ENCODE measurements at regions not wholly inside any gene's neighbourhood (a gene's known extent, or its start where the extent isn't known, plus 50 kb on each side); places are given as distances from the start of the nearest gene placed in this dataset.

DNA sequence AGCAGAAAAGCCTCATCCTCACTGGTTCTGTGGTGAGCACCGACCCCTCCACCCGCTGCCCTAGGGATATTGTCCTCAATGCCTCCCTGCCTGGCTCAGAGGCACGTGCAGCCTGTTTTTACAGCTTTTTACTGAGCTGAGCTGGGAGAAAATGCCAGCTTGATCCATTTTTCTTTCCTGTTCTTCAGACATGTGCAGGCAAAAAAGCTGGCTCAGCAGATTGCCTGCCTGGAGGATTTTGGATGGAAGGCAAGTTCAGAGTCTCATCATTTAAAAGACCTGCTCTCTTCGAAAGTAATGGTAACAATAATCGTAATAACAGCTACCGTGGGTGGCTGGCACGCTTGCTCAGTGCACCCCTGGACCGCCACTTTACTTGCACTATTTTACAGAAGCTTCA lies 135.0 kb upstream of the SMIM23 start:
- DNase-seq (ENCODE audit: low read depth) = no peak

DNA sequence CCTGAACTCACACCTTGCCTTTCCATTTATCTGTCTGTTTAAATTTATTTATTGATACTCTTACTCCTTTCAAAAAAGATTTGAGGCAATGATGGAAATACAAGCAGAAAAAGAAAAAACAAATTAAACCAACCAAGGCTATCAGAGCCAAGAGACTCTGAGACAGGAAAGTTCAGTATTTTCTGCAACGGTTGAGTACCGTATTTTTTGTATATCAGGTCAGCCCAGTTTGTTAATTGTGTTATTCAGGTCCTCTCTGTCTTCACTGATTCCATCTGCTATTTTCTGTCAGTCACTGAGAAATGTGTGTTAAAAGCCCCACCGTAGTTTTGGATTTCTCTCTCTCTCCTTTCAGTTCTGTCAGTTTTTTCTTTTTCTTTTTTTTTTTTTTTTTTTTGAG lies 134.5 kb upstream of the SMIM23 start:
- no peak for DNase-seq (ENCODE audit: low read depth)

DNA sequence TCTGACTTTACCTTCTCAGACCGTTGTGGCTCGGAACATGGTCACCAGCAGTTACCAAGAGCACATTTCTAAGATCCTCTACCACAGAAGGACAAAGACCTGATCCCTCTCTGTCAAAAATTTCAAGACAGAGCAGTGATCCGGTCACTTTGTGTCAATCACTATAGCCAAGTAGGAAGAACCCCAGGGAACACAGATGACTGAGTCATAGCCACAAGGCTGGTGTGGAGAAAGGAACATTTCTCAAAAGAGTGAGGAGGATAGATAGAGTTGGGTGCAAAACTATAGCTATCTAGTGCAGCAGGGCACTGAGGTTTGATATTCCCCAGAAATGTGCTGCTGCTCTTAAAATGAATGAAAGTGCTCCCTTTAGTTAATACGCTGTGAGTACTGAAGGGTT lies 130.7 kb upstream of the SMIM23 start:
- no peak for DNase-seq (ENCODE audit: low read depth)

DNA sequence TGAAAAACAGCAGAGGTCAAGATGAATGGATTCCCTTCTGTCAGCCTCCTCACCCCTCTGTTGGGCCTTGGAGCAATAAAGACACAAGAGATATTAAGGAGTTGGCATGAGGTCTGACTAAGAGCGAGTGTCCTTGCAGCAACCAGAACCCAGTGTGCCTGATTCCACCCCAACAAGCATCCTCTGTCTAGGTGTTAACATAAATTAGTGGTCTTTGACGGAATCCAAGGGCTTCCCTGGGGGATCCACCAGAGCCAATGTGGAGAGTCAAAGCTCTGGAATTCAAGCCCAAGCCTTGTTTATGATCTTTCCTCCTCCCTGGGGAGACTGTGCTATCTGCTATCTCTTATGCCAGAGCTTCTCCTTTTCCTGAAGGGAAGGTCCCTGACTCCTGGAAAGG lies 128.1 kb upstream of the SMIM23 start:
- DNase-seq (ENCODE audit: low read depth) = no peak

DNA sequence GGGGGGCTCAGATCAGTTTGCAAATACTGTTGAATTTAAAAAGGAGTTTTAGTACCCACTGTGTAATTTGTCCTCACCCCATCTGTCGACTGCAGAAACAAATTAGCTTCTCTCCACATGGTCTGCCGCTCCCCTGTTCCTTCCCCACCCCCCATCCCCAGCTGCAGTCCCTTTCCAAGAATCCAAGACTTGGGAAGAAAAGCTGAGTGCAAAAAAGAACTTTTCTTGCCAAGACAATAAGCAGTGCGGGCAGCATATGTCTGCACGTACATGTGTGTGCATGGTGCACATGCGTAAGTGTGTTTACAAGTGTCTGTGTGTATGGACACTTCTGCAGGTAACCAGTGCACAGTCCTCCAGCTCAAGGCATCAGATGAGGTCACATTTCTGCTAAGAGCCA lies 125.7 kb upstream of the SMIM23 start:
- no peak for DNase-seq (ENCODE audit: low read depth)

DNA sequence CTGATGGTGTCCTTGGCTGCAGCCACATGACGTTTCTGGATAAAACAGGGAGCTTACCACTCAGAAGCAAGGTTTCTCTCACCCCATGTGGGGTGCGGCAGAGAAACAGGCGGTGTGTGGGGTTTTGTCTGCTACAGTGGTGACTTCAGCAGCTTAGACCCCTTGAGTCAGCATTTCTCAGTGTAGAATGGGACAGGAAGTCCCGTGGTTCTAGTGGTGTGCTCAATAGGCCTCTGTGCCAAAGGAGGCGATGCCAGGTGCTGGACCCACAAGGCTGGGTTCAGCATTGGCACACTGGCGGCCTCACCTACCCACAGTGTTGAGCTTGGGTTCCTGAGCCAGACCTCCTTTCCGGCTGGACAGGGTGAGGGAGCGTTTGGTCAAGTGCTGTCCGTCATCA lies 125.2 kb upstream of the SMIM23 start:
- DNase-seq (ENCODE audit: low read depth) = no peak

DNA sequence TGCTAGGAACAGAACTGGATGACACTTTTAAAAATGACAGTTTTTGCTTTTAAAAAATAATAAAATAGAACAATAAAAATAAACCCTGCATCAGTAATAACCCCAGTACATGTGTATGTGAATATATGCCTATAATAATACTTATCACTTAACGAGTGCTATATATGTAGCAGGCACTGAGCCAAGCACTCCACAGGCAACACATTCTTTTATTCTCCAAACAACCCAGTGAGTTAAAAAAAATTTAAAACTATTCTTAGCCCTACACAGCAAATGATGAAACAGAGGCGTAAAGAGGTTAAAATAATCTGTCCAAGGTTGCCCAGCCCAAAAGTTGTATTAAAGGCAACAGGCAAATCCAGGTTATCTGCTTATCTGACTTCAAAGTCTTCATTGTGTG lies 124.5 kb upstream of the SMIM23 start:
- no peak for DNase-seq (ENCODE audit: low read depth)

DNA sequence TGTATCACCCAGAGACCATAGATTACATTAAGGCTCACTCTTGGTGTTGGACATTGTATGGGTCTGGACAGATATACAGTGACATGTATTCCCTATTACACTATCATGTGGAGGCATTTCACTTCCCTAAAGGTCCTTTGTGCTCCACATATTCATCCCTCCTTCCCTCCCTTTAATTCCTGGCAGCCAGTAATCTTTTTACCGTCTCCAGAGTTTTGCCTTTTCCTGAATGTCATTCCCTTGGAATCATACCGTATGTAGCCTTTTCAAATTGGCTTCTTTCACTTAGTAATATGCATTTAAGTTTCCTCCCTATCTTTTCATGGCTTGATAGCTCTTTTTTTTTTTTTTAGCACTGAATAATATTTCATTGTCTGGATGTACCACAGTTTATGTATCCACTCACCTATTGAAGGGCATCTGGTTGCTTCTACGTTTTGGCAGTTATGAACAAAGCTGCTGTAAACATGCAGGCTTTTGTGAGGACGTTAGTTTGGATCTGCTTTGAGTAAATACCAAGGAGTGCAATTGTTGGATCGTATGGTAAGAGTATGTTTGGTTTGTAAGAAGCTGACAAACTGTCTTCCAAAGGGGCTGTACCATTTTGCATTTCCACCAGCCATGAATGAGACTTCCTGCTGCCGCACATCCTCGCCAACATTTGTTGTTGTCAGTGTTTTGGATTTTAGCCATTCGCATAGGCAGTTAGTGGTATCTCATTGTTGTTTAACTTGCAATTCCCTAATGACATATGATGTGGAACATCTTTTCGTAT lies 122.1 kb upstream of the SMIM23 start:
- no peak for DNase-seq (ENCODE audit: low read depth)

DNA sequence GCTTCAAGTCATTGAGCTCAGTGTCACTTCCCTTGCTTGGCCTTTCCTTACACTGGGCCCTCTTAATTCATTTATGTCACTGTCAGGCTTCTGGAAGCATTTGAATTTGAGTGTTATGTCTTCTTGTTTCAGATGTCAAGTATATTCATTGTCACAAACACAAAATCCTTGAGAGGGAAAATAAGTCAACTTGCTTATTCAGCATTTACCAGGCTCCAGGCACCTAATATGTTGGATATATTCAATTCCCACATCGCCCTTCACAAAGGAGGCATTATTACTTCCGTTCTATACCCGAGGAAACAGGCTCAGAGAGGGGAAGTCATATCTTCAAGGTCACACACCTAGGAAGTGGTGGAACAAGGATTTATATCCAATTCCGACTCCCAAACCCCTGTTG lies 121.1 kb upstream of the SMIM23 start:
- DNase-seq (ENCODE audit: low read depth) = no peak

DNA sequence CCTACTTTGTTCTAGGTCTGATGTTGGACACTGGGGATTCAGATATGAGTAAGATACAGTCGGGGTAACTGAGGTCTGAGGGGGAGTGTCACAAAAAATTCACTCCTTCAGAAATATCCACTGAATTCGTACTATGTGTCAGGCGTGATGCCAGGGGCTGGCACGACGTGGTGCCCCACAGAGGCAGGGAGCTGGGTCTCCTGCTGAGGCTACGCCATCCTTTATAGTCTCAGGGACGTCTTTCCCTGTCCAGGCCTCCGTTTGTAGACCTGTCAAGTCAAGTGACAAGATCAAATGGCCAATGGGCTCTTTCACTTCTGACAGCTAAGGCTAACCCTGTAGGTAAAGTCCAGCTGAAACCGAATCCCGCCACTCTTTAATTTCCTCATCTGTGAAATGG lies 118.8 kb upstream of the SMIM23 start:
- DNase-seq (ENCODE audit: low read depth) = no peak

DNA sequence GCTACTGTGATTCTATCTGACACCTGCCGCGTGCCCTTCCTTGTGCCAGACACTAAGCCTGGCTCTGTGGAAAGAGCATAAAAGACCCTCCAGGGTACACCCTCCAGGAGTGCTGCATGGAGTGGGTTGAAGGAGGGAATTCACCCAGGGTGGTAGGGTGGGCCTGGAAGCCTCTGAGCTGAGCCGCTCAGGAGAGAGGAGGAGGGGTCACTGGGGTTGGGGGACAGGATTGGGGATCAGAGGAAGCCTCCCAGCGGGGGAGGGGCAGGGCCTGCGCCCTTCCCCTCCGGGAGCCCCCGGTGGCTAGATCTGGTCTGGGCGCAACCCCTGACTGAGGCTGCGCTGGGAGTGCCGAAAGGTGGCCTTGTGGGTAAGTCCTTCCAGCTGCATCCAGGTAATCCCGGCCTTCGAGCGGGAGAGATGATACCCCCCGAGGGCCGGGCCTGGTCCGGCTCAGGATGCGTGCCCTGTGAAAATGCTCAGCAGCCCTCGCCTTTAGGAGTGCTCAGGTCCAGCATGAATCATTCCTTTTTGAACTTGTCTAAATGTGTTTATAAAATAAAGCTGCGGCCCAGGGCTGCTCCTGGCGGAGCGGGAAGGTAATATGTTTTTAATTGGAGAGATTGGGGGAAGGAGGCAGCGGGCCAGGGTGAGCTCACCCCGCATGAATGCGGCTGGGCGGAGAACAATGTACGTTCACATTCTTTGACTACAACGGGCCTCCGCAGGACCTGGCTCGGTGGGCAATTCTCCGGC lies 118.1 kb upstream of the SMIM23 start:
- no peak for DNase-seq (ENCODE audit: low read depth)

DNA sequence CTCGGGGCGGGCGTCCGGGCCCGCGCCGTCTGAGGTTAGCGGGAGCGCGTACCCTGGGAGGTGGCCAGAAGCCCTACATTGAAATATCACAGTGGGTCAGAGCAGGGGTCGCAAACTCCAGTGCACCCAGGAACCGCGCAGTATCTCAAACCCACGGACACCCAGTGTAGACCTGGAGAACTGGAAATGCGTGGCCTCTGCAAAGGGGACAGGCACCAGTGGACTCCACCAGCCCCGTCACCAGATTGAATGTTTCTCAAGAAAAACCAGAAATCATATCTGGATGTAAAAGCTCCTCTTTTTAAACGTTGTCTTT lies 117.6 kb upstream of the SMIM23 start:
- DNase-seq (ENCODE audit: low read depth) = no peak

DNA sequence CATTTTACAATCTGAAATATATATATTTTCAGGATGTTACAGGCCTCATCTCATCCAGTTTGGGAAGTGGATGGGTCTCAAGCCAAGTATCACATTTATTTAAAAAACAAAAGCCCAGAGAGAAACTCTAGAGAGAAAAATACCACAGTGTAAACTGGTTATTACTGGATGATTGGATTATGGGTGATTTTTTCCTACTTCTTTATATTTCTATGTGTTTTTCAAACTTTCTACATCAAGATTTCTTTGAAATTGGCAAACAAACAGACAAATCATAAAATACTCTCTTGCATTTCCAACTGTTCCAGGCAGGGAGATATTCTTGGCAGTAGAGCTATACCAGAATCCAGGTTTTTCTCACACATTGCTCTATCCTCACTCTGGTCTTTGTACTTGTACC lies 116.0 kb upstream of the SMIM23 start:
- DNase-seq (ENCODE audit: low read depth) = no peak

DNA sequence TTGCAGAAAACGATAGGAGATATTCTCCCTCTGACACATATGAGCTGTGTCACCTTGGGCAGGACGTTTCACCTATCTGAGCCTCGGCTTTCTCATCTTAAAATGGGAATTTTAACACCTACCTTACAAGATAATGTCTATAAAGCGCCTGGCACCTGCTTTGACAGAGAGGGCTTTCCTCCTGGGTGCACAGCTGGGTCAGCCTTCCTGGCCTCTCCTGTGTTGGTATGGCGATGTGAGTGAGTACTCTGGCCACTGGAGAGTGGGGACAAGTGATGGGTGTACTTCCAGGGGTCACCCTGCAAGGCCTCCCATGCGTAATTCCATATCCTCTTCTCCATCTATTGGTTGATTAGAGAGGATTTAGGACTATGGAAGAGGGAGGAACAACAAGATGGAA lies 113.1 kb upstream of the SMIM23 start:
- no peak for DNase-seq (ENCODE audit: low read depth)

DNA sequence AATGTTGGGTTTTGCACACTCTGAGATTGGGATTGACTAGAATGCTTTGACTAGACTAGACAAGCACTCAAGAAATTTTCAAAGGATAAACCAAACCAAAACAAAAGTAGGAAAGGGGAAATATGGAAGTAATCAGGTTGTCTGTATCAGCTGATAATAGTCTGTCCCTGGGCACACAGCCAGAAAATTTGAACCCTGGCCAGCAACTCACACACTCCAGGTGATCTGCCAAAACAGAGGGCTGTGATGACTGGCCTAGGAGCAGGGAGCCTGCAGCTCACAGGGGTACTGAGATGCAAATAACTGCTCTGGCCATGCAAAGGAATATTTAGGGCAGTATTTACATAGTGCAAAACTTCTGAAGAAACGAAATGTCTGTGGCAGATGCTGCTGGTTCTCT lies 112.3 kb upstream of the SMIM23 start:
- no peak for DNase-seq (ENCODE audit: low read depth)

DNA sequence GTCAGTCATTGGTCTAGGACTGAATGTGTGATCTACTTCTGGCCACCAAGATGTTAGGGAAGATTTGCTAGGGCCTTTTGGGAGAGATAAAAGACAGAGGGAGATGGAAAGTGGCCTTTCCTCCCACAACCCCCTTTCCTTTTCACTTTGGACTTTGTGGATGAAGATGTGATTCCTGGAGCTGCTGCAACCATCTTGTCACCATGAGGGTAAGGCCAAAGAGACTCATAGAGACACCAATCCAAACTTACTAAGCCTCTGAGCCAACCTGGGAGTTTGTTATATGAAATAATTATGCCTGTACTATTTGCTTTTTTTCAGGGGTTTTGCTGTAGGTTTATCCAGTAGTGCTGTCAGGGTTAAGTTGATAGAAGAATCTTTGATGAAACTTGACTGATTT lies 111.8 kb upstream of the SMIM23 start:
- DNase-seq (ENCODE audit: low read depth) = no peak

DNA sequence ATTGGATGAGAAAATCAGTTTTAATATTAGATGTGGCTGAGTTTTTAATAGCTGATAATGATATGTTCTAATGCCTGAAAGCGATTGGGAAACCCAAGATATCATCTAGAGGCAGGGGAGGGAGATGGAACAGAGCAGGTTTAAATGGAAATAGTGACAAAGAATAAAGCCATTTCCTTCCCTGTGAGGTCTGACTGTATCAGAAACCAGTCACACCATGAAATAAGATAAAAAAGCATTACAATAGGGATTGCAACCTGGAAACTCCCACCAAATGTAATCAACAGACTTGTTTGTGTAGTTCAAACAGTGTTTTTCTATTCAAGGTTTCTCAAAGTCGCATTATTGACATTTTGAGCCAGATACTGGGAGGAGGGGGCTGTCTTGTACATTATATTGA lies 110.1 kb upstream of the SMIM23 start:
- DNase-seq (ENCODE audit: low read depth) = no peak

DNA sequence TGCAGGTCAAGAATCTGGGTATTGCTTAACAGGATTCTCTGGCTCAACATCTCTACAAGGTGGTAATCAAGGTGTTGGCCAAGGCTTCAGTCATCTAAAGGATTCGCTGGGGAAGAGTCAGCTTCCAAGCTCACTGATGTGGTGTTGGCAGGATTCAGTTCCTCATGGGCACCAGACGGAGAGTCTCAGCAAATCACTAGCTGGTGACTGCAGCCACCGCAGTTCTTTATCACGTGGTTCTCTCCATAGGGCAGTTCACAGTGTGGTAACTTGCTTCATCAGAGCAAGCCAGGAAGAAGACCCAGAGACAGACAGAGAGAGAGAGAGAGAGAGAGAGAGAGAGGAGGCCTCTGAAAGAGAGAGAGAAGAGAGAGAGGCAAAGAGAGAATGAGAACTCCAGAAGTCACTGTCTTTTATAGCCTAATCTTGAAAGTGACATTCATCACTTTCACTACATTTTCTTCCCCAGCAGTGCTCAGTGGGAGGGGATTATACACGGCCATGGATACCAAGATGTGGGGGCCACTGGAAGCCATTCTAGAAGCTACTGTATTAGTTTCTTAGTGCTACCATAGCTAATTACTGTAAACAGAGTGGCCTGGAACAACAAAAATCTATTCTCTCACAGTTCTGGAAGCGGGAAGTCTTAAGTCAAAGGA lies 109.2 kb upstream of the SMIM23 start:
- DNase-seq (ENCODE audit: low read depth) = no peak

DNA sequence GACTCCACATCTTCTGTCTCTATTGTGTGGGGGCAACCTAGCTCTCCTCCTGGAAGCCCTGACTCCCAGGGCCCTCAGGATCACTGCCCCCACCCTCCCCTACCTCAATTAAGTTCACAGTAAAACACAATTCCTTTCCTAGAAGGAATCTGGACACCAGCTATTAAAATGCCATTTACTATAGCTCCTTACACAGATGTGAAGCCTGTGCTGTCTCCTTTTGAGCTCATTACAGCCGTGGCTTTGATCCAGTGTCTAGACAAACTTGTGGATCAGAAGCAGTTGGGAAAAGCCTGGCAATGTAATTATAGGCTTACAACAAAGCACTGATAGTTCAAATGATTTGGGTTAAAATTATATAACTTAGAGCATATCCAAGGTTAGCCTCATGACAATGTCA lies 107.0 kb upstream of the SMIM23 start:
- DNase-seq (ENCODE audit: low read depth) = no peak

DNA sequence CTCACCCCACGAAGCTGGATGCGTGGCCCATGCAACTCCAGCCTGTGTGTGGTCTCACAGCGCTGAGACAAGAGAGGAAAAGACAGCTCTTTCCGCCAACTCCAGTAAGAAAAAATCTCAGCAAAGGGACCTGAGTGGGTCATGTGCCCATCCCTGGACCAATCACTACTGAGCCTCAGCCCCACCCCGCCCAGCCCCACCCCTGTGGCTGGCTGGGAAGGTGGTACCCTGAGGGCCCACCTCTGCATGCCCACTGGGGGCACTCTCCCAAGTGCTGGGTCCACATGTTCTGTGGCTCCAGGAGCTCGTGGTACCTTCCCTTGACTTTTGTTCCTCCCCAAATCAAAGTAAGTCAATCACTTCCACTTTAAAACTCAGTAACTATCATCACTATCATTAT lies 105.1 kb upstream of the SMIM23 start:
- no peak for DNase-seq (ENCODE audit: low read depth)

DNA sequence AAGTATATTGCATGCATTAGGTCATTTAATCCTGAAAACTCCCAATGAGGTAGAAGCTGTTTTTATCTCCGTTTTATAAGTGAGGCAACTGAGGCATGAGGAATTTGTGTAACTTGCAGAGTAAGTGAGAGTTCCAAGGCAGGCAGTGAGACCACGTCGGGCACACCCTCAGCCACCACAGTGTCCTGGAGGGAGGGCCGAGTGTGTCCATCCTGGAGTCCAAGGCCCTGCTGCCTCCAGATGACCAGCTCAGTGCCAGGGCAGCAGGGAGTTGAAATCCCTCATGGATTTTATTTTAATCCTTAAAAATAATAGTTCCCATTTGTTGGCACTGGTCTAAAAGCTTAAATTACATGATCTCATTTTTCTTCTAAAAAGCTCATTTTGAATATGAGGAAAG lies 104.6 kb upstream of the SMIM23 start:
- no peak for DNase-seq (ENCODE audit: low read depth)

DNA sequence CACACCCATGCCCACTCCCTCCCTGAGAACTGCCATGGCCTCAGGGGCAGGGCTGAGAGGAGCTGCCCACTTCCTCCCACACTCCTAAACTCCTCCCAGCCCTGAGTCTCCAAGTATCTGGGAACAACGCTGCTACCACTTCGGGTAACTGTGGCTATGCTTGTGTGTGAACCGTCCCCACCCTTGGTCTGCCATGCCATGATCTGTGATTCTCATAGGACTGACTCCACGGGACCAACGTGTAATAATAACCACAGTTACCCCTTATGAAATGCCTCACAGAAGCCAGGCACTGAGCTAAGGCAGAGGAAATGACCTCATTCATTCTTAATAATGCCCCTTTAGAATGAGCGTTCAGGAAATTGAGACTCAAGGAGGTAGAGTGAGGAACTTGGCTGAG lies 103.9 kb upstream of the SMIM23 start:
- DNase-seq (ENCODE audit: low read depth) = no peak

DNA sequence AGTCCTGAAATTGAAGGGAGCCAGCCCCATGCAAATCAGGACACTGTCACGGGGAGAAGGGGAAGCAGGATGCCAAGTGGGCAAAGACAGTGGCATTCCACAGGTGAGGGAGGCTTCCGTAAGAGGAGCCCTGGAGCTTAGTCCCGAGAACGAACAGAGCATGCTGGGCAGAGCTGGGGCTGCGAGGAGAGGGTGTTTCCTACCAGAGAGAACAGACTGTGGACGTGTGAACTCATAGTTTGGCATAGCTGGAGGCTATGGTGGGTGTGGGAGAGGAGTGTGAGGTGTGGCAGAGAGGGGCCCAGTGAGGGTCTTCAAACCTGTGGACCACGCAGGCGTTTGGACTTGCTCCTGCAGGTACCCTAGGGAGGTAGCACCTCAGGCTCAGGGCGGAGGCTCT lies 102.8 kb upstream of the SMIM23 start:
- no peak for DNase-seq (ENCODE audit: low read depth)

DNA sequence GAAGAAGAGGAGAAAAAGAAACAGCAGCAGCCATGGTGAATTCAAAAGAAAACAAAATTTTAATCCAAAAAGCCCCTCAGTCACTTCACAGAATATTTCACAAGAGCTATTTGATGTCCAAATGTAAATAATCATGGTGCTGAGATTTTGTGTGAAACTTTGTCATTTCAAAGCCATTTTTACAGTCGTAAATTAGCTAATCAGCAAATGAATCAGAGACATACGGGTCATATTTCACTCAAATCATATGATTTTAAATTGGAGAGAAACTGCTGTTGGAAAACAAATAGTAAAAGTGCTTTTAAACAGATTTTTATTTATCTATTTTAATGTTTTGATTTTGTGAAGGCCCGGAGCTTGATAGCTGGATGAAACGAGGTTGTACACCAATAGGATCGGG lies 101.4 kb upstream of the SMIM23 start:
- DNase-seq (ENCODE audit: low read depth) = no peak
